SW480 (cell line): ENCODE measurements at regions not wholly inside any gene's neighbourhood (a gene's known extent, or its start where the extent isn't known, plus 50 kb on each side); places are given as distances from the start of the nearest gene placed in this dataset.

Experiments
- DNase-seq: peaks from one replicate; pipeline ENCODE4 v3.0.0-alpha.2; 2016; ENCODE audit warnings: low spot score

- DNase-seq, result no peak
These were observed 92.7 kb upstream of the AKR1E2 start for GRCh38 chr10:4733150-4733842.

GRCh38 chr10:4730998-4731397 lies 95.0 kb upstream of the AKR1E2 start:
- no peak for DNase-seq

GRCh38 chr10:4725917-4726606 lies 99.9 kb upstream of the AKR1E2 start:
- DNase-seq, result peak; percentile 89

GRCh38 chr10:4723860-4724259 lies 102.1 kb upstream of the AKR1E2 start:
- no peak for DNase-seq

GRCh38 chr10:4721999-4722753 lies 103.8 kb upstream of the AKR1E2 start:
- no peak for DNase-seq

GRCh38 chr10:4720463-4720862 lies 105.5 kb upstream of the AKR1E2 start:
- DNase-seq, result no peak

GRCh38 chr10:4719671-4720070 lies 106.3 kb upstream of the AKR1E2 start:
- no peak for DNase-seq

GRCh38 chr10:4719036-4719435 lies 107.0 kb upstream of the AKR1E2 start:
- DNase-seq, result no peak

GRCh38 chr10:4718544-4718943 lies 107.5 kb upstream of the AKR1E2 start:
- DNase-seq, result no peak

GRCh38 chr10:4717670-4718069 lies 108.3 kb upstream of the AKR1E2 start:
- DNase-seq, result no peak

- no peak for DNase-seq
These were observed 115.1 kb upstream of the AKR1E2 start for GRCh38 chr10:4710858-4711257.

- no peak for DNase-seq
These were observed 117.8 kb upstream of the AKR1E2 start for GRCh38 chr10:4708123-4708759.

GRCh38 chr10:4707221-4707620 lies 118.8 kb upstream of the AKR1E2 start:
- no peak for DNase-seq

- peak; percentile 90 for DNase-seq
These were observed 121.9 kb upstream of the AKR1E2 start for GRCh38 chr10:4704034-4704545.

GRCh38 chr10:4701016-4701415 lies 125.0 kb upstream of the AKR1E2 start:
- no peak for DNase-seq

- no peak for DNase-seq
These were observed 125.9 kb upstream of the AKR1E2 start for GRCh38 chr10:4699950-4700730.

- no peak for DNase-seq
These were observed 127.9 kb upstream of the AKR1E2 start for GRCh38 chr10:4698075-4698474.

GRCh38 chr10:4696186-4696585 lies 129.8 kb upstream of the AKR1E2 start:
- no peak for DNase-seq

- no peak for DNase-seq
These were observed 132.0 kb upstream of the AKR1E2 start for GRCh38 chr10:4693967-4694366.

GRCh38 chr10:4692206-4692605 lies 133.8 kb upstream of the AKR1E2 start:
- no peak for DNase-seq

- DNase-seq, result peak; percentile 13
These were observed 134.2 kb upstream of the AKR1E2 start for GRCh38 chr10:4691776-4692175.

GRCh38 chr10:4691301-4691700 lies 134.7 kb upstream of the AKR1E2 start:
- DNase-seq, result no peak
